WTC11 (cell line): ENCODE measurements at regions not wholly inside any gene's neighbourhood (a gene's known extent, or its start where the extent isn't known, plus 50 kb on each side); places are given as distances from the start of the nearest gene placed in this dataset.
A peak's percentile ranks its signal among the peaks of the same experiment; 100 is the strongest.

Source experiments
- ATAC-seq: fragments of 200-7000 bp; cut with Tn5 transposase; 2 replicates; pipeline ENCODE4 v1.10.0; 2021; ENCODE audit warnings: mild to moderate bottlenecking, moderate library complexity
- CTCF ChIA-PET: fragments of 300-600 bp; sonication (Branson Sonifier 250); formaldehyde crosslinking; loops from one replicate; lab custom pipeline; 2021; ENCODE audit warnings: antibody characterized with exemption; lab: Charles Lee
- POLR2A ChIA-PET: fragments of 350-600 bp; sonication (Branson Sonifier 250); formaldehyde crosslinking; loops from one replicate; lab custom pipeline; 2021; ENCODE audit warnings: antibody characterized with exemption; lab: Charles Lee
- DNase-seq: peaks from one replicate; pipeline ENCODE4 v3.0.0; 2021; ENCODE audit warnings: low spot score
- H3K27ac Mint-ChIP-seq: 2 replicates; pipeline ENCODE4 v1.8.0; 2021; ENCODE audit warnings: mixed read lengths
- H3K27me3 Mint-ChIP-seq: 2 replicates; pipeline ENCODE4 v1.8.0; 2021; ENCODE audit warnings: low read depth, mild to moderate bottlenecking, moderate library complexity, mixed read lengths
- H3K36me3 Mint-ChIP-seq: 2 replicates; pipeline ENCODE4 v1.8.0; 2021; ENCODE audit warnings: mixed read lengths
- H3K4me1 Mint-ChIP-seq: 2 replicates; pipeline ENCODE4 v1.8.0; 2022; ENCODE audit warnings: mixed read lengths
- H3K4me3 Mint-ChIP-seq: 2 replicates; pipeline ENCODE4 v1.8.0; 2021; ENCODE audit warnings: mild to moderate bottlenecking, moderate library complexity, mixed read lengths
- H3K9me3 Mint-ChIP-seq: 2 replicates; pipeline ENCODE4 v1.8.0; 2021; ENCODE audit warnings: mixed read lengths
- FOXJ3 ChIP-seq: sonication (generic); formaldehyde crosslinking; IDR thresholded peaks from 2 replicates; pipeline ENCODE4 v1.9.0; 2021; ENCODE audit warnings: missing genetic modification reagents, mild to moderate bottlenecking, borderline replicate concordance
- GRHL2 ChIP-seq: fragments of 250-450 bp; sonication (Bioruptor Pico); IDR thresholded peaks from 2 replicates; pipeline ENCODE4 v1.8.0; 2022; ENCODE audit warnings: mild to moderate bottlenecking, moderate library complexity; ENCODE audit not compliant: insufficient replicate concordance, severe bottlenecking
- IRF2 ChIP-seq: sonication (generic); formaldehyde crosslinking; IDR thresholded peaks from 2 replicates; pipeline ENCODE4 v1.8.0; 2022; ENCODE audit warnings: low read depth, missing genetic modification reagents, borderline replicate concordance
- NFATC4 ChIP-seq: fragments of 250-450 bp; sonication (Bioruptor Pico); IDR thresholded peaks from 2 replicates; pipeline ENCODE4 v1.9.0; 2021; ENCODE audit warnings: mild to moderate bottlenecking
- ZNF232 ChIP-seq: sonication (generic); formaldehyde crosslinking; IDR thresholded peaks from 2 replicates; pipeline ENCODE4 v1.8.0; 2022; ENCODE audit warnings: mild to moderate bottlenecking, missing genetic modification reagents
- TF ChIP-seq, protein P1 (sequence below): sonication (generic); formaldehyde crosslinking; IDR thresholded peaks from 2 replicates; pipeline ENCODE4 v1.8.0; 2023; ENCODE audit warnings: missing genetic modification reagents
- TF ChIP-seq, protein P2 (sequence below): fragments of 250-450 bp; sonication (Bioruptor Pico); IDR thresholded peaks from 2 replicates; pipeline ENCODE4 v1.9.0; 2021; ENCODE audit warnings: mild to moderate bottlenecking
- TF ChIP-seq, protein P3 (sequence below): sonication (generic); formaldehyde crosslinking; IDR thresholded peaks from 2 replicates; pipeline ENCODE4 v1.8.0; 2023; ENCODE audit warnings: mild to moderate bottlenecking, missing genetic modification reagents
- TF ChIP-seq, protein P4 (sequence below): fragments of 250-450 bp; sonication (Bioruptor Pico); conservative IDR thresholded peaks from 2 replicates; pipeline ENCODE4 v1.9.0; 2021; ENCODE audit warnings: mild to moderate bottlenecking
- TF ChIP-seq, protein P5 (sequence below): sonication (generic); formaldehyde crosslinking; IDR thresholded peaks from 2 replicates; pipeline ENCODE4 v1.8.1; 2023; ENCODE audit warnings: mild to moderate bottlenecking, moderate library complexity, missing genetic modification reagents
- TF ChIP-seq, protein P6 (sequence below): sonication (generic); formaldehyde crosslinking; IDR thresholded peaks from 2 replicates; pipeline ENCODE4 v1.8.1; 2023; ENCODE audit warnings: mild to moderate bottlenecking, missing genetic modification reagents
- TF ChIP-seq, protein P7 (sequence below): sonication (generic); formaldehyde crosslinking; conservative IDR thresholded peaks from 2 replicates; pipeline ENCODE4 v1.8.1; 2023; ENCODE audit warnings: mild to moderate bottlenecking, low read depth, missing genetic modification reagents, moderate library complexity

DNA sequence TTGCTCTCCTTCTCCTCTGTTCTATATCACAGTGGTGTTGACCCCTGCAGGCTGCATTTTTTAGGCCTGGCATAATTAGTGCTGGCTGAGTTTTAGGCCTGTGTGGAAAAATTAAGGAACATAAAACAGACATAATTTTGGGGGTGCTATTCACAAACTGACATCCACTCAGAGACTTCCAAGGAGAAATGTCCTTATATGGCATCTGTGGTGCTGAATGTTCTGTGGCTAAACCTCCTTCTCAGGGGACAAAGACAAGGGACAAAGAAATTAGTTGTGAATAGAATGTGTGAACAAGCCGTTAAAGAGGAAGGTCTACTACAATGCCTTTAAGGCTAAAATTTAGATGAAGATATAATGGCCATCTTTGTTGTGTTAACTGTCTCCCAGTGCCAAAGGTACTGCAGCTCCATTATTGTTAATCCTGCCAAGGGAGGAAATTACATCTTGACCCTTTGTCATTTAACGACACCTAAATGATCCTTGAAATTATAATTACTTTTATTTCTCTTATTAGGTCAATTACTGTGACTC is 870.0 kb upstream of the CHAC2 start:
- no peak overlapping the region for H3K4me3 Mint-ChIP-seq
- ChIA-PET CTCF (no interaction called here), POLR2A (no interaction called here)
- peak overlapping the region; percentile 80 for H3K27ac Mint-ChIP-seq
- H3K27me3 Mint-ChIP-seq: no peaks in the 10 kb centered on the region
- H3K9me3 Mint-ChIP-seq: peaks cover 80% of the 10 kb centered on the region
- H3K36me3 Mint-ChIP-seq: peaks cover 72% of the 10 kb centered on the region
- ATAC-seq (peak; percentile 93), DNase-seq (no peak)
- H3K4me1 Mint-ChIP-seq: peaks cover 20% of the 10 kb centered on the region
- TF ChIP-seq, protein P1, sequence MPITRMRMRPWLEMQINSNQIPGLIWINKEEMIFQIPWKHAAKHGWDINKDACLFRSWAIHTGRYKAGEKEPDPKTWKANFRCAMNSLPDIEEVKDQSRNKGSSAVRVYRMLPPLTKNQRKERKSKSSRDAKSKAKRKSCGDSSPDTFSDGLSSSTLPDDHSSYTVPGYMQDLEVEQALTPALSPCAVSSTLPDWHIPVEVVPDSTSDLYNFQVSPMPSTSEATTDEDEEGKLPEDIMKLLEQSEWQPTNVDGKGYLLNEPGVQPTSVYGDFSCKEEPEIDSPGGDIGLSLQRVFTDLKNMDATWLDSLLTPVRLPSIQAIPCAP: no peak
- TF ChIP-seq, protein P2, sequence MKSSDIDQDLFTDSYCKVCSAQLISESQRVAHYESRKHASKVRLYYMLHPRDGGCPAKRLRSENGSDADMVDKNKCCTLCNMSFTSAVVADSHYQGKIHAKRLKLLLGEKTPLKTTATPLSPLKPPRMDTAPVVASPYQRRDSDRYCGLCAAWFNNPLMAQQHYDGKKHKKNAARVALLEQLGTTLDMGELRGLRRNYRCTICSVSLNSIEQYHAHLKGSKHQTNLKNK (CRISPR knock-in tag): peak; percentile 95
- TF ChIP-seq, all 79 proteins: peak for 1

DNA sequence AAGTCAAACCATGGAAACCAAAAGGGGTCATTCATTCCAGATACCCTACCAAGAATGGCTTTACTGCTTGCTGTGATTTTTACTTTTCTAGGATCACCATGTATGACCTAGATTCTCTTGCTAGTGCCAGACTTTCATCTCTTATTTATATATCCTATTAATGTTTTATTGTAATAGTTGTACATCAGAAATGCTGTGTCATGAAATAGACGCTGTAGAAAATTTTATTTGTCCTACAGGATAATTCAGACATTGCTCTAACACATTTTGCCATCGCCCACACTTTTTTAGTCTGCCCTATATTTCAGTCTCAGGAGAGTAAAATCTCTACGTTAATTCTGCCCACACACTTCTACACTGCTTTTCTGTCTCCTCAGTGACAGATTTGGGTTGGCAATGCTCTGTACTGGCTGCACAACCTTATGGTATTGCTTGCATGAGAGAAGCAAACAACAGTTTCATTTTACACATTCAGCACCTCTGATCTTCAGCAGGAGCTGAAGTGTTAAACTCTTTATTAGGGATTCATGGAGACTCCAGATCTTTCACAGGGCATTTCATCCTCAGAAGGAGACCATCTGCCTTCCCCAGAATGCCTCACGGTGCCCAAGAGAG is 871.8 kb upstream of the CHAC2 start:
- Mint-ChIP-seq H3K36me3 (peaks cover 60% of the 10 kb centered on the region), H3K4me1 (peaks cover 20% of the 10 kb centered on the region), H3K27me3 (no peaks in the 10 kb centered on the region), H3K4me3 (no peak overlapping the region), H3K27ac (no peak overlapping the region), H3K9me3 (peaks cover 76% of the 10 kb centered on the region)
- no peak for ATAC-seq
- ChIA-PET CTCF (no interaction called here), POLR2A (no interaction called here)
- TF ChIP-seq FOXJ3 (CRISPR knock-in tag) (no peak), NFATC4 (no peak)
- no peak for DNase-seq

DNA sequence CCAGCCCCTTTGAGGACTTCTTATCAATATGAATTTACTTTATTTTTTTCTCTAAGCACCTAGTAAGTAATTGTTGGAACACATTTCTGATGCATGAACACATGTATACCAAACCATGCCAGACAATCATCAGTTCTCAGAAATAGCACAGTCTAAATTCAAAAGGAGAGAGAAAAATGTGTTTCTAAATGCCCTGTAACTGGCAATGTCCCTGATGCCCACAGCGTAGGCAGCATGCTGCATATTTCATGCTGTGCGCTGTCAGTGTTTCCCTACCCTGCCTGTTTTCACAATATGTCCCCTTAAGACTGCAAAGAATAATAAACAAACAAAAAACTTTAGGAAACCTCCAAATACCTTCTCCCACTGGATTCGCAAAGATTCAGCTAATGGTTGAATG is 881.0 kb upstream of the CHAC2 start:
- ChIA-PET POLR2A (no interaction called here), CTCF (no interaction called here)
- TF ChIP-seq, protein P3, sequence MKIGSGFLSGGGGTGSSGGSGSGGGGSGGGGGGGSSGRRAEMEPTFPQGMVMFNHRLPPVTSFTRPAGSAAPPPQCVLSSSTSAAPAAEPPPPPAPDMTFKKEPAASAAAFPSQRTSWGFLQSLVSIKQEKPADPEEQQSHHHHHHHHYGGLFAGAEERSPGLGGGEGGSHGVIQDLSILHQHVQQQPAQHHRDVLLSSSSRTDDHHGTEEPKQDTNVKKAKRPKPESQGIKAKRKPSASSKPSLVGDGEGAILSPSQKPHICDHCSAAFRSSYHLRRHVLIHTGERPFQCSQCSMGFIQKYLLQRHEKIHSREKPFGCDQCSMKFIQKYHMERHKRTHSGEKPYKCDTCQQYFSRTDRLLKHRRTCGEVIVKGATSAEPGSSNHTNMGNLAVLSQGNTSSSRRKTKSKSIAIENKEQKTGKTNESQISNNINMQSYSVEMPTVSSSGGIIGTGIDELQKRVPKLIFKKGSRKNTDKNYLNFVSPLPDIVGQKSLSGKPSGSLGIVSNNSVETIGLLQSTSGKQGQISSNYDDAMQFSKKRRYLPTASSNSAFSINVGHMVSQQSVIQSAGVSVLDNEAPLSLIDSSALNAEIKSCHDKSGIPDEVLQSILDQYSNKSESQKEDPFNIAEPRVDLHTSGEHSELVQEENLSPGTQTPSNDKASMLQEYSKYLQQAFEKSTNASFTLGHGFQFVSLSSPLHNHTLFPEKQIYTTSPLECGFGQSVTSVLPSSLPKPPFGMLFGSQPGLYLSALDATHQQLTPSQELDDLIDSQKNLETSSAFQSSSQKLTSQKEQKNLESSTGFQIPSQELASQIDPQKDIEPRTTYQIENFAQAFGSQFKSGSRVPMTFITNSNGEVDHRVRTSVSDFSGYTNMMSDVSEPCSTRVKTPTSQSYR: no peak
- TF ChIP-seq ZNF232 (CRISPR knock-in tag): no peak
- TF ChIP-seq, protein P4, sequence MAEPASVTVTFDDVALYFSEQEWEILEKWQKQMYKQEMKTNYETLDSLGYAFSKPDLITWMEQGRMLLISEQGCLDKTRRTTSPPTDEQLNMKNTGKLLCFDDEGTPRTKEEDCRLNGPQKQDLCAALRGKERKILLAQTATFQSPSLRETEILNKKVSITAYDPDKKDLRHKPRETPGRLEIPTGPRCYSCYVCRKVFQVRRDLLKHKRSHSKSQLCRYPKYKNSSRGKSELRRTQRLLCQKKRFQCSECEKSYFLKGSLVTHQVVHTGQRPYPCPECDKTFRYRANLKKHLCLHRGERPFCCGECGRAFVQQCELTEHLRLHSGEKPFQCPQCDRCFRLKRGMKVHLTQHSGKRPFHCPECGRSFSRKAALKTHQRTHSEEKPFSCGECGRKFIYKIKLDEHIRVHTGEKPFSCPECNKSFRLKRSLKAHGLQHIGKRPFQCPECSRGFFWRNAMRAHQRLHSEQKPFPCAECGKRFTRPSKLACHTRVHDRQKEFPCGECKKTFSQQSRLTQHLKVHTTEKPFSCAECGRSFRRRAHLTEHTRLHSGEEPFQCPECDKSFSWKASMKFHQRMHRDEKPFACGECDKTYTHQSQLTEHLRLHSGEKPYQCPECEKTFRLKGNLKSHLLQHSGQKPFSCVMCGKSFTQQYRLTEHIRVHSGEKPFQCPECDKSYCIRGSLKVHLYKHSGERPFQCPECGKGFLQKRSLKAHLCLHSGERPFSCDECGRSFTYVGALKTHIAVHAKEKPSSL (CRISPR knock-in tag): no peak
- TF ChIP-seq, protein P5, sequence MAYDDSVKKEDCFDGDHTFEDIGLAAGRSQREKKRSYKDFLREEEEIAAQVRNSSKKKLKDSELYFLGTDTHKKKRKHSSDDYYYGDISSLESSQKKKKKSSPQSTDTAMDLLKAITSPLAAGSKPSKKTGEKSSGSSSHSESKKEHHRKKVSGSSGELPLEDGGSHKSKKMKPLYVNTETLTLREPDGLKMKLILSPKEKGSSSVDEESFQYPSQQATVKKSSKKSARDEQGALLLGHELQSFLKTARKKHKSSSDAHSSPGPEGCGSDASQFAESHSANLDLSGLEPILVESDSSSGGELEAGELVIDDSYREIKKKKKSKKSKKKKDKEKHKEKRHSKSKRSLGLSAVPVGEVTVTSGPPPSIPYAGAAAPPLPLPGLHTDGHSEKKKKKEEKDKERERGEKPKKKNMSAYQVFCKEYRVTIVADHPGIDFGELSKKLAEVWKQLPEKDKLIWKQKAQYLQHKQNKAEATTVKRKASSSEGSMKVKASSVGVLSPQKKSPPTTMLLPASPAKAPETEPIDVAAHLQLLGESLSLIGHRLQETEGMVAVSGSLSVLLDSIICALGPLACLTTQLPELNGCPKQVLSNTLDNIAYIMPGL (CRISPR knock-in tag): no peak
- Mint-ChIP-seq H3K4me3 (no peak overlapping the region), H3K36me3 (no peaks in the 10 kb centered on the region), H3K27me3 (no peaks in the 10 kb centered on the region), H3K4me1 (peaks cover 9% of the 10 kb centered on the region), H3K27ac (no peak overlapping the region), H3K9me3 (peaks cover 5% of the 10 kb centered on the region)
- DNase-seq (no peak), ATAC-seq (no peak)

DNA sequence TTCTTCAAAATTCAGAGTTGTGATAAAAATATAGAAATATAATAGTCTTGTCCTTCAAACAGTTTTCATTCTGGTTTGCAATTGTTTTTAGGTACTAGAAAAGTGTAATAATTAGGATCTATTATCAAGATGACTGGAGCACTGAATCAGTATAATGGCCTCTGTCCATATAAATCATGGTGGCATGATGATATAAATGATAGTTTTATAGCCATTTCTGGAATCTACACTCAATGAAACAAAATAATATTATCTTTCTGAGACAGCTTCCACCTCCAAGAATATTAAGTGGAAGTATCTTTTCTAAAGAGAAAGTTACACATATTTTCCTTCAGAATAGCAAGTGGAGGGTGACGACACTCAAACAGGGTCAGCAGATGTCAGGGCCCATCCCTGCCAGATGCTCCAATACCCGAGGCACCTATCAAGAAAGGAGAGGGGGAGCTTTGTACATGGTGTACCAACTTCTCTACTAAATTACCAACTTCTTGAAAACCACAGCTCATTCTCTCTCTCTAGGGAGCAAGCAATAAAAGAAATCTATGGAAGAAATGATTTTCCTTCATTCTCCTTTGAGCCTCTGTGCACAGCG is 882.7 kb upstream of the CHAC2 start:
- no peak for ATAC-seq
- POLR2A ChIA-PET: no interaction called here
- H3K4me1 Mint-ChIP-seq: peaks cover 9% of the 10 kb centered on the region
- H3K27ac Mint-ChIP-seq: no peak overlapping the region; the same call in 1 of the 2 replicates
- no peaks in the 10 kb centered on the region for H3K27me3 Mint-ChIP-seq
- H3K9me3 Mint-ChIP-seq: no peaks in the 10 kb centered on the region
- H3K36me3 Mint-ChIP-seq: no peaks in the 10 kb centered on the region
- no peak overlapping the region for H3K4me3 Mint-ChIP-seq
- CTCF ChIA-PET: no interaction called here
- no peak for DNase-seq
- TF ChIP-seq, protein P6, sequence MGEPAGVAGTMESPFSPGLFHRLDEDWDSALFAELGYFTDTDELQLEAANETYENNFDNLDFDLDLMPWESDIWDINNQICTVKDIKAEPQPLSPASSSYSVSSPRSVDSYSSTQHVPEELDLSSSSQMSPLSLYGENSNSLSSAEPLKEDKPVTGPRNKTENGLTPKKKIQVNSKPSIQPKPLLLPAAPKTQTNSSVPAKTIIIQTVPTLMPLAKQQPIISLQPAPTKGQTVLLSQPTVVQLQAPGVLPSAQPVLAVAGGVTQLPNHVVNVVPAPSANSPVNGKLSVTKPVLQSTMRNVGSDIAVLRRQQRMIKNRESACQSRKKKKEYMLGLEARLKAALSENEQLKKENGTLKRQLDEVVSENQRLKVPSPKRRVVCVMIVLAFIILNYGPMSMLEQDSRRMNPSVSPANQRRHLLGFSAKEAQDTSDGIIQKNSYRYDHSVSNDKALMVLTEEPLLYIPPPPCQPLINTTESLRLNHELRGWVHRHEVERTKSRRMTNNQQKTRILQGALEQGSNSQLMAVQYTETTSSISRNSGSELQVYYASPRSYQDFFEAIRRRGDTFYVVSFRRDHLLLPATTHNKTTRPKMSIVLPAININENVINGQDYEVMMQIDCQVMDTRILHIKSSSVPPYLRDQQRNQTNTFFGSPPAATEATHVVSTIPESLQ (CRISPR knock-in tag): no peak
- TF ChIP-seq GRHL2 (CRISPR knock-in tag) (no peak), IRF2 (no peak)
- TF ChIP-seq, protein P7, sequence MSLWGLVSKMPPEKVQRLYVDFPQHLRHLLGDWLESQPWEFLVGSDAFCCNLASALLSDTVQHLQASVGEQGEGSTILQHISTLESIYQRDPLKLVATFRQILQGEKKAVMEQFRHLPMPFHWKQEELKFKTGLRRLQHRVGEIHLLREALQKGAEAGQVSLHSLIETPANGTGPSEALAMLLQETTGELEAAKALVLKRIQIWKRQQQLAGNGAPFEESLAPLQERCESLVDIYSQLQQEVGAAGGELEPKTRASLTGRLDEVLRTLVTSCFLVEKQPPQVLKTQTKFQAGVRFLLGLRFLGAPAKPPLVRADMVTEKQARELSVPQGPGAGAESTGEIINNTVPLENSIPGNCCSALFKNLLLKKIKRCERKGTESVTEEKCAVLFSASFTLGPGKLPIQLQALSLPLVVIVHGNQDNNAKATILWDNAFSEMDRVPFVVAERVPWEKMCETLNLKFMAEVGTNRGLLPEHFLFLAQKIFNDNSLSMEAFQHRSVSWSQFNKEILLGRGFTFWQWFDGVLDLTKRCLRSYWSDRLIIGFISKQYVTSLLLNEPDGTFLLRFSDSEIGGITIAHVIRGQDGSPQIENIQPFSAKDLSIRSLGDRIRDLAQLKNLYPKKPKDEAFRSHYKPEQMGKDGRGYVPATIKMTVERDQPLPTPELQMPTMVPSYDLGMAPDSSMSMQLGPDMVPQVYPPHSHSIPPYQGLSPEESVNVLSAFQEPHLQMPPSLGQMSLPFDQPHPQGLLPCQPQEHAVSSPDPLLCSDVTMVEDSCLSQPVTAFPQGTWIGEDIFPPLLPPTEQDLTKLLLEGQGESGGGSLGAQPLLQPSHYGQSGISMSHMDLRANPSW (CRISPR knock-in tag): no peak
